ENCODE measurements at regions not wholly inside any gene's neighbourhood (a gene's known extent, or its start where the extent isn't known, plus 50 kb on each side); places are given as distances from the start of the nearest gene placed in this dataset.

GRCh38 chr12:89796798-89797382 is 88.3 kb upstream of the ATP2B1 start:
- Histone ChIP-seq H3K27me3 (ENCODE audit: control insufficient read depth, insufficient read depth, low read length) (no peaks in the 10 kb centered on the region), H3K4me3 (ENCODE audit: insufficient read depth, low read depth, low read length) (no peak overlapping the region), H3K36me3 (replicated peaks; ENCODE audit: control insufficient read depth, insufficient read depth, low read length) (no peaks in the 10 kb centered on the region)
- no peak for DNase-seq

- H3K27me3 ChIP-seq (ENCODE audit: control insufficient read depth, insufficient read depth, low read length) = no peaks in the 10 kb centered on the region
- no peak for DNase-seq
- H3K4me3 ChIP-seq (ENCODE audit: insufficient read depth, low read depth, low read length) = no peak overlapping the region
- no peaks in the 10 kb centered on the region for H3K36me3 ChIP-seq (replicated peaks; ENCODE audit: control insufficient read depth, insufficient read depth, low read length)
These were observed 85.3 kb upstream of the ATP2B1 start for GRCh38 chr12:89793946-89794345.

GRCh38 chr12:89791286-89791685 is 82.6 kb upstream of the ATP2B1 start:
- H3K36me3 ChIP-seq (replicated peaks; ENCODE audit: control insufficient read depth, insufficient read depth, low read length) = no peaks in the 10 kb centered on the region
- no peaks in the 10 kb centered on the region for H3K27me3 ChIP-seq (ENCODE audit: control insufficient read depth, insufficient read depth, low read length)
- no peak for DNase-seq
- H3K4me3 ChIP-seq (ENCODE audit: insufficient read depth, low read depth, low read length) = no peak overlapping the region

- no peak overlapping the region for H3K4me3 ChIP-seq (ENCODE audit: insufficient read depth, low read depth, low read length)
- DNase-seq = no peak
- no peaks in the 10 kb centered on the region for H3K36me3 ChIP-seq (replicated peaks; ENCODE audit: control insufficient read depth, insufficient read depth, low read length)
- no peaks in the 10 kb centered on the region for H3K27me3 ChIP-seq (ENCODE audit: control insufficient read depth, insufficient read depth, low read length)
These were observed 81.2 kb upstream of the ATP2B1 start for GRCh38 chr12:89789862-89790261.

DNA sequence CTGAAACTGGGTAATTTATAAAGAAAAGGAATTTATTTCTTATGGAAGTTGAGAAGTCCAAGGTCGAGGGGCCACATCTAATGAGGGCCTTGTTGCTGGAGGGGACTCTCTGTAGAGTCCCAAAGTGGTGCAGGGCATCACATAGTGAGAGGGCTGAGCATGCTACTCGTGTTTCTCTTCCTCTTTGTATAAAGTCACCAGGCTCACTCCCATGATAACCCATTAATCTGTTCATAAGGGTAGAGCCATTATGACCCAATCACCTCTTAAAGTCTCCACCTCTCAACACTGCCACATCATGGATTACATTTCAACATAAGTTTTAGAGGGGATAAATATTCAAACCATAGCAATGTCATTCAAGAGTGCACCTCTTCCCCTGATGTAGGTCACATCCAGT is 79.1 kb upstream of the ATP2B1 start:
- H3K36me3 ChIP-seq (replicated peaks; ENCODE audit: control insufficient read depth, insufficient read depth, low read length) = no peaks in the 10 kb centered on the region
- no peak for DNase-seq
- H3K27me3 ChIP-seq (ENCODE audit: control insufficient read depth, insufficient read depth, low read length) = no peaks in the 10 kb centered on the region
- H3K4me3 ChIP-seq (ENCODE audit: insufficient read depth, low read depth, low read length) = no peak overlapping the region

- no peak overlapping the region for H3K4me3 ChIP-seq (ENCODE audit: insufficient read depth, low read depth, low read length)
- H3K27me3 ChIP-seq (ENCODE audit: control insufficient read depth, insufficient read depth, low read length) = no peaks in the 10 kb centered on the region
- no peak for DNase-seq
- H3K36me3 ChIP-seq (replicated peaks; ENCODE audit: control insufficient read depth, insufficient read depth, low read length) = no peaks in the 10 kb centered on the region
These were observed 77.7 kb upstream of the ATP2B1 start for GRCh38 chr12:89786177-89786810.

- no peak overlapping the region for H3K4me3 ChIP-seq (ENCODE audit: insufficient read depth, low read depth, low read length)
- H3K36me3 ChIP-seq (replicated peaks; ENCODE audit: control insufficient read depth, insufficient read depth, low read length) = no peaks in the 10 kb centered on the region
- H3K27me3 ChIP-seq (ENCODE audit: control insufficient read depth, insufficient read depth, low read length) = no peaks in the 10 kb centered on the region
- no peak for DNase-seq
These were observed 74.9 kb upstream of the ATP2B1 start for GRCh38 chr12:89783359-89784060.

DNA sequence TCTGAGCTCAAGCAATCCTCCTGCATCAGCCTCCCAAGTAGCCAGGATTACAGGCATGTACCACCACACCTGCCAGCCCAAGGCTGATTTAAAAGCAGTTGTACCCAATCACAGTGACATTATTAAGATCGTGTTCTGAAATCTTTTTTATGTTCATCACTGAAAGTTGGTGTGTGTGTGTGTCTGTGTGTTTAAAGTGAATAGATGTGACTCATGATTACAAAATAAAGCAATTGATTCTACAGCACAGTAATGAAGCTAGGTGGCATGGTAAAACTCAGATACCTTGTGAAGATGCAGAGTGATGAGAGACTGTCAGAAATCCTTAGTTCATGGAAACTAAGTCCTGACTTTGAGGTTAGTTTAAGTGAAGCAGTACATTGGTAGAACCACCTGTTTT is 74.2 kb upstream of the ATP2B1 start:
- H3K36me3 ChIP-seq (replicated peaks; ENCODE audit: control insufficient read depth, insufficient read depth, low read length) = no peaks in the 10 kb centered on the region
- no peak overlapping the region for H3K4me3 ChIP-seq (ENCODE audit: insufficient read depth, low read depth, low read length)
- no peaks in the 10 kb centered on the region for H3K27me3 ChIP-seq (ENCODE audit: control insufficient read depth, insufficient read depth, low read length)
- no peak for DNase-seq

- no peak overlapping the region for H3K4me3 ChIP-seq (ENCODE audit: insufficient read depth, low read depth, low read length)
- no peaks in the 10 kb centered on the region for H3K36me3 ChIP-seq (replicated peaks; ENCODE audit: control insufficient read depth, insufficient read depth, low read length)
- DNase-seq = no peak
- H3K27me3 ChIP-seq (ENCODE audit: control insufficient read depth, insufficient read depth, low read length) = no peaks in the 10 kb centered on the region
These were observed 73.4 kb upstream of the ATP2B1 start for GRCh38 chr12:89781946-89782550.

DNA sequence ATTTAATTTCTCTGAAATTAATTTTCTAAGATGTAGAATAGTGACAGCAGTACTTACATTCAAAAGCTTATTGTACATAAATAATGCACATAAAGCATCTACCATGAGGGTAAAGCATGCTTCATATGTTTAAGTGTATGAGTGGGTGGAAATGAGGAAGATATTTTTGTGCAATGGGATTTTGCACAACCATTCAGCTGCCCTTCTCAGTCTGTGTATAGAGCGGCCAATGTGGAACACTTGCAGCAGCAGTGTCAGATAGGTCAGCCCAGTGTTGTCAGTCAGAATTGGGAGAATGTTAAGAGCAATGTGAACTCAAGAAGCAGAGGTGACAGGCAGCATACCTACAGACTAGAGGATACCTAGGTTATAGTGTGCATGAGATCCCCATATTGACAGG is 72.5 kb upstream of the ATP2B1 start:
- no peaks in the 10 kb centered on the region for H3K36me3 ChIP-seq (replicated peaks; ENCODE audit: control insufficient read depth, insufficient read depth, low read length)
- no peak overlapping the region for H3K4me3 ChIP-seq (ENCODE audit: insufficient read depth, low read depth, low read length)
- H3K27me3 ChIP-seq (ENCODE audit: control insufficient read depth, insufficient read depth, low read length) = no peaks in the 10 kb centered on the region
- DNase-seq = no peak

- no peak overlapping the region for H3K4me3 ChIP-seq (ENCODE audit: insufficient read depth, low read depth, low read length)
- H3K36me3 ChIP-seq (replicated peaks; ENCODE audit: control insufficient read depth, insufficient read depth, low read length) = no peaks in the 10 kb centered on the region
- no peaks in the 10 kb centered on the region for H3K27me3 ChIP-seq (ENCODE audit: control insufficient read depth, insufficient read depth, low read length)
- DNase-seq = no peak
These were observed 70.5 kb upstream of the ATP2B1 start for GRCh38 chr12:89779090-89779489.

- no peak for DNase-seq
- Histone ChIP-seq H3K36me3 (replicated peaks; ENCODE audit: control insufficient read depth, insufficient read depth, low read length) (no peaks in the 10 kb centered on the region), H3K4me3 (ENCODE audit: insufficient read depth, low read depth, low read length) (no peak overlapping the region), H3K27me3 (ENCODE audit: control insufficient read depth, insufficient read depth, low read length) (no peaks in the 10 kb centered on the region)
These were observed 69.2 kb upstream of the ATP2B1 start for GRCh38 chr12:89777733-89778379.

GRCh38 chr12:89775986-89776365 is 67.3 kb upstream of the ATP2B1 start:
- H3K4me3 ChIP-seq (ENCODE audit: insufficient read depth, low read depth, low read length) = no peak overlapping the region
- DNase-seq = no peak
- no peaks in the 10 kb centered on the region for H3K36me3 ChIP-seq (replicated peaks; ENCODE audit: control insufficient read depth, insufficient read depth, low read length)
- no peaks in the 10 kb centered on the region for H3K27me3 ChIP-seq (ENCODE audit: control insufficient read depth, insufficient read depth, low read length)

- DNase-seq = no peak
- no peak overlapping the region for H3K4me3 ChIP-seq (ENCODE audit: insufficient read depth, low read depth, low read length)
- H3K36me3 ChIP-seq (replicated peaks; ENCODE audit: control insufficient read depth, insufficient read depth, low read length) = no peaks in the 10 kb centered on the region
- no peaks in the 10 kb centered on the region for H3K27me3 ChIP-seq (ENCODE audit: control insufficient read depth, insufficient read depth, low read length)
These were observed 66.7 kb upstream of the ATP2B1 start for GRCh38 chr12:89775063-89775985.
